ENCODE measurements at regions not wholly inside any gene's neighbourhood (a gene's known extent, or its start where the extent isn't known, plus 50 kb on each side); places are given as distances from the start of the nearest gene placed in this dataset.

DNA sequence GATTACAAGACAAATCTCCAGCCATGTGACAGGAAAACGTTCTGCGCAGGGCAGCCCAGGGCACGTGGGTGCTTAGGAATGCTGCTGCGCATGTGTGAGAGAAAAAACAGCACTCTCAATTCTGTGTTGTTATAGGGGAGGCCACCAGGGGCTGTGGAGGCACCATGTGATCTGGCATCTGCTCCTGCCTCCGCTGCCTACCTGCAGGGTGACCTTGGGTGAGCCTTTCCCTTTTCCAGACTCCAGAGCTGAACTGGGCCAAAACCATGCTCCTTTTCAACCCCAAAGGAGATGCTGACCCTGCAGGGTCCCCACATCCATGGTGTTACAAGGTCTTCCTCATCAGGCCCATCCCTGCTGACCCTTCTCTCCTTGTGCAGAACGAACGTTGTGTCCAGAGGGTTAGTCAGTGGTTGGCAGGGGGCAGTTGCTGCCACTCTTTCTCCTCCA is 81.5 kb upstream of the RASGRF1 start:
- no TSS peak for BruUV-seq (replicated peaks)
- no peak for TF ChIP-seq EZH2phosphoT487 (IDR thresholded peaks at IDR 0.05; ENCODE audit: borderline replicate concordance, low read length)
- TF ChIP-seq EZH2 (IDR thresholded peaks at IDR 0.05; ENCODE audit: low read length, unreplicated experiment) = no peak
- no peak for TF ChIP-seq CTCF (conservative IDR thresholded peaks at IDR 0.05; ENCODE audit: low read depth, low read length)
- no peaks in the 10 kb centered on the region for H3K9me2 ChIP-seq (replicated peaks; ENCODE audit: low read length)
- no peaks in the 10 kb centered on the region for H3F3A ChIP-seq (ENCODE audit: low read length, unreplicated experiment)
- no peak overlapping the region for H2AFZ ChIP-seq (ENCODE audit: low read length)
- H4K20me1 ChIP-seq (ENCODE audit: low read length) = no peaks in the 10 kb centered on the region
- peaks cover 20% of the 10 kb centered on the region for H3K4me1 ChIP-seq (ENCODE audit: insufficient read depth, low read length)
- H3K4me2 ChIP-seq (ENCODE audit: low read length) = no peak overlapping the region
- intact Hi-C loops (cut with micrococcal nuclease) = no loop called here
- H3K27ac ChIP-seq (ENCODE audit: low read length) = no peak overlapping the region
- no peaks in the 10 kb centered on the region for H3K79me2 ChIP-seq (ENCODE audit: low read length)
- H3K27me3 ChIP-seq (ENCODE audit: low read length) = no peaks in the 10 kb centered on the region
- H3K9me3 ChIP-seq (ENCODE audit: low read length) = no peaks in the 10 kb centered on the region
- DNase-seq (no peak), ATAC-seq (no peak)
- ChIA-PET POLR2A (ENCODE audit: unreplicated experiment) (no interaction called here), CTCF (no interaction called here)
- no peaks in the 10 kb centered on the region for H3K36me3 ChIP-seq (ENCODE audit: low read depth, low read length)
- H3K4me3 ChIP-seq (ENCODE audit: low read length) = no peak overlapping the region
- no peak overlapping the region for H3K9ac ChIP-seq (ENCODE audit: low read length)

- no peak overlapping the region for H3K4me2 ChIP-seq (ENCODE audit: low read length)
- BruUV-seq (replicated peaks) = no TSS peak
These were observed 80.9 kb upstream of the RASGRF1 start for GRCh38 chr15:79171320-79172031.

More at GRCh38 chr15:79171320-79172031, 80.9 kb upstream of the RASGRF1 start:
- Histone ChIP-seq H3K4me1 (ENCODE audit: insufficient read depth, low read length) (peaks cover 20% of the 10 kb centered on the region), H4K20me1 (ENCODE audit: low read length) (no peaks in the 10 kb centered on the region), H3K27me3 (ENCODE audit: low read length) (no peaks in the 10 kb centered on the region), H3K9ac (ENCODE audit: low read length) (no peak overlapping the region), H3K9me3 (ENCODE audit: low read length) (no peaks in the 10 kb centered on the region), H3K4me3 (ENCODE audit: low read length) (no peak overlapping the region), H3K79me2 (ENCODE audit: low read length) (no peaks in the 10 kb centered on the region), H3K36me3 (ENCODE audit: low read depth, low read length) (no peaks in the 10 kb centered on the region), H2AFZ (ENCODE audit: low read length) (no peak overlapping the region), H3K9me2 (replicated peaks; ENCODE audit: low read length) (no peaks in the 10 kb centered on the region), H3F3A (ENCODE audit: low read length, unreplicated experiment) (no peaks in the 10 kb centered on the region), H3K27ac (ENCODE audit: low read length) (no peak overlapping the region)
- TF ChIP-seq EZH2phosphoT487 (IDR thresholded peaks at IDR 0.05; ENCODE audit: borderline replicate concordance, low read length) (no peak), CTCF (conservative IDR thresholded peaks at IDR 0.05; ENCODE audit: low read depth, low read length) (no peak), EZH2 (IDR thresholded peaks at IDR 0.05; ENCODE audit: low read length, unreplicated experiment) (no peak)
- CTCF ChIA-PET = no interaction called here
- no peak for ATAC-seq
- intact Hi-C loops (cut with micrococcal nuclease) = no loop called here
- POLR2A ChIA-PET (ENCODE audit: unreplicated experiment) = no interaction called here
- no peak for DNase-seq
